OCI-LY3 (cell line): ENCODE measurements at regions not wholly inside any gene's neighbourhood (a gene's known extent, or its start where the extent isn't known, plus 50 kb on each side); places are given as distances from the start of the nearest gene placed in this dataset.
"Not testable (repeated sequence)": the region's sequence is repeated elsewhere in the genome, so short reads cannot be mapped to it uniquely, and the experiment has no call there.

Source experiments
- H2AFZ ChIP-seq: fragments of 200-600, 300-600 bp; shearing (Covaris generic); 2 replicates; pipeline ENCODE4 v1.6.0; 2014; ENCODE audit warnings: antibody characterized with exemption, low read depth, low read length
- H3K27ac ChIP-seq: fragments of 200-600, 300-600 bp; sonication (generic); 2 replicates; pipeline ENCODE4 v1.5.1; 2014; ENCODE audit warnings: mild to moderate bottlenecking, low read length, moderate library complexity, mixed read lengths
- H3K27me3 ChIP-seq: fragments of 200-600, 300-600 bp; sonication (generic); 2 replicates; pipeline ENCODE4 v1.6.1; 2014; ENCODE audit warnings: low read depth, low read length, mixed read lengths
- H3K36me3 ChIP-seq: fragments of 200-600, 300-600 bp; sonication (generic); replicated peaks from 2 replicates; pipeline ENCODE3; 2014; ENCODE audit warnings: low read depth, low read length, mixed read lengths
- H3K4me1 ChIP-seq: fragments of 300-600, 200-600 bp; sonication (generic); 2 replicates; pipeline ENCODE4 v1.6.1; 2014; ENCODE audit warnings: low read length, mixed read lengths
- H3K4me2 ChIP-seq: fragments of 200-600, 300-600 bp; sonication (generic); 2 replicates; pipeline ENCODE4 v1.6.1; 2014; ENCODE audit warnings: low read length, mixed read lengths
- H3K4me3 ChIP-seq: fragments of 300-600, 200-600 bp; sonication (generic); 2 replicates; pipeline ENCODE4 v1.5.1; 2014; ENCODE audit warnings: antibody characterized with exemption, mild to moderate bottlenecking, low read length, moderate library complexity
- H3K79me2 ChIP-seq: fragments of 300-600, 200-600 bp; shearing (Covaris generic); 2 replicates; pipeline ENCODE4 v1.6.1; 2014; ENCODE audit warnings: mild to moderate bottlenecking, low read length, mixed read lengths
- H3K9ac ChIP-seq: fragments of 300-600, 200-600 bp; shearing (Covaris generic); 2 replicates; pipeline ENCODE4 v1.6.0; 2014; ENCODE audit warnings: mild to moderate bottlenecking, low read length, moderate library complexity
- H3K9me3 ChIP-seq: fragments of 200-600, 300-600 bp; shearing (Covaris generic); 2 replicates; pipeline ENCODE4 v1.6.1; 2014; ENCODE audit warnings: low read length, mixed read lengths; ENCODE audit not compliant: insufficient read depth
- H4K20me1 ChIP-seq: fragments of 200-600, 300-600 bp; sonication (generic); 2 replicates; pipeline ENCODE4 v1.6.1; 2016; ENCODE audit warnings: low read length, mixed read lengths; ENCODE audit not compliant: insufficient read depth
- EZH2phosphoT487 ChIP-seq: fragments of 200-600 bp; shearing (Covaris generic); IDR thresholded peaks from 2 replicates; pipeline ENCODE4 v1.6.1; 2018; ENCODE audit warnings: antibody characterized with exemption, mixed run types, low read depth
- TF ChIP-seq, protein P1 (sequence below): fragments of 200-600, 300-600 bp; sonication (generic); IDR thresholded peaks from 2 replicates; pipeline ENCODE4 v1.5.1; 2014; ENCODE audit warnings: antibody characterized with exemption, low read length, low read depth

DNA sequence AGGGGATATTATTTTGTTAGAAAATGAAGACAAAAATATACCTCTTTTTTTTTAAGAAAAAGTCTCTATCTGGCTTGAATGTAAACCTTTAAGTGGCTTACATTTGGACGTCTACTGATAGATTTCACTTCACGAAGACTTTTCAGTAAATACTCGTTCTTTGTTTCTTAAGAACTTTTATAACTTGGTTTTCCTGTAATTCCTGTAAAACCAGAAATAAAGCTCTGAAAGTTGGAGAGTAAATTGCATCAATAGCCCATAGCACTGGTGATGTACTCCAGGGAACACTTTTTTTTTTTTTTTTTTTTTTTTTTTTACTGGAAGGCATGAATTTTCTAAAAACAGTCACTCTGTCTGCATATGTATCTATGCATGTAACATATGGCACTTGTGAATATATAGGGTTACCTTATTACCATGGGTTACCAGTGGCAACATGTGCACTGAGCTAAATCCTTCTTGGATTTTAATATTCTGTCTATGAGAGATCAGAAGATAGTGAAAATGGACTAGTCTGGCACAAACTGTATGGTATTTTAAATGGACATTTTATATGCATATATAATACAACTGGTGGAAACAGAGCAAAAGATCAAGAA, 309.2 kb upstream of the TCF4 start:
- Histone ChIP-seq H3K4me3 (no peak overlapping the region), H3K4me1 (peaks cover 7% of the 10 kb centered on the region), H3K27ac (no peak overlapping the region), H3K27me3 (no peaks in the 10 kb centered on the region), H3K79me2 (no peaks in the 10 kb centered on the region), H3K4me2 (no peak overlapping the region), H4K20me1 (no peaks in the 10 kb centered on the region), H3K9ac (no peak overlapping the region), H2AFZ (no peak overlapping the region), H3K36me3 (no peaks in the 10 kb centered on the region), H3K9me3 (no peaks in the 10 kb centered on the region)
- TF ChIP-seq, protein P1, sequence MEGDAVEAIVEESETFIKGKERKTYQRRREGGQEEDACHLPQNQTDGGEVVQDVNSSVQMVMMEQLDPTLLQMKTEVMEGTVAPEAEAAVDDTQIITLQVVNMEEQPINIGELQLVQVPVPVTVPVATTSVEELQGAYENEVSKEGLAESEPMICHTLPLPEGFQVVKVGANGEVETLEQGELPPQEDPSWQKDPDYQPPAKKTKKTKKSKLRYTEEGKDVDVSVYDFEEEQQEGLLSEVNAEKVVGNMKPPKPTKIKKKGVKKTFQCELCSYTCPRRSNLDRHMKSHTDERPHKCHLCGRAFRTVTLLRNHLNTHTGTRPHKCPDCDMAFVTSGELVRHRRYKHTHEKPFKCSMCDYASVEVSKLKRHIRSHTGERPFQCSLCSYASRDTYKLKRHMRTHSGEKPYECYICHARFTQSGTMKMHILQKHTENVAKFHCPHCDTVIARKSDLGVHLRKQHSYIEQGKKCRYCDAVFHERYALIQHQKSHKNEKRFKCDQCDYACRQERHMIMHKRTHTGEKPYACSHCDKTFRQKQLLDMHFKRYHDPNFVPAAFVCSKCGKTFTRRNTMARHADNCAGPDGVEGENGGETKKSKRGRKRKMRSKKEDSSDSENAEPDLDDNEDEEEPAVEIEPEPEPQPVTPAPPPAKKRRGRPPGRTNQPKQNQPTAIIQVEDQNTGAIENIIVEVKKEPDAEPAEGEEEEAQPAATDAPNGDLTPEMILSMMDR = no peak
- no peak for TF ChIP-seq EZH2phosphoT487

DNA sequence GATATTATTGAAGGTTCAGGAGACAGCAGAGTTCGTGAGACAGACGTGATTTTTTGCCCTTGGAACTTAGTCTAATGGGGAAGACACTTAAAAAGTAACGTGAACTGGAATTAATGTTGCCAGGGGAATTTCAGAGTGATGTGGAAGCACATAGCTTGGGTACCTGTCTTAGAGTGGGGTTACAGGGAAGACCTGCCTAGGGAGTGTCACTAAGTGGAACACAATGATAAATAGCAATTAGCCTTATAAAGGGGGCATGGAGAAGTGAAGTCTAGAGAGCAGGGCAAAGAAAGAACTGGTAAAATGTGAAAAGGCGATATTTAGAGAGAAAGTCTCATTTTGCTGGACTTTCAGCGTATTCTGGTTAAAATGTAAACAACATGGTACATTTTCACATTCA, 306.0 kb upstream of the TCF4 start:
- H3K79me2 ChIP-seq = no peaks in the 10 kb centered on the region
- no peaks in the 10 kb centered on the region for H3K9me3 ChIP-seq
- no peak overlapping the region for H3K4me2 ChIP-seq
- no peak overlapping the region for H3K9ac ChIP-seq
- no peaks in the 10 kb centered on the region for H4K20me1 ChIP-seq
- no peak overlapping the region for H3K27ac ChIP-seq
- H3K36me3 ChIP-seq = no peaks in the 10 kb centered on the region
- no peak overlapping the region for H2AFZ ChIP-seq
- H3K4me3 ChIP-seq = no peak overlapping the region
- H3K4me1 ChIP-seq = peaks cover 7% of the 10 kb centered on the region
- no peak for TF ChIP-seq EZH2phosphoT487
- TF ChIP-seq, protein P1 = no peak
- no peaks in the 10 kb centered on the region for H3K27me3 ChIP-seq

DNA sequence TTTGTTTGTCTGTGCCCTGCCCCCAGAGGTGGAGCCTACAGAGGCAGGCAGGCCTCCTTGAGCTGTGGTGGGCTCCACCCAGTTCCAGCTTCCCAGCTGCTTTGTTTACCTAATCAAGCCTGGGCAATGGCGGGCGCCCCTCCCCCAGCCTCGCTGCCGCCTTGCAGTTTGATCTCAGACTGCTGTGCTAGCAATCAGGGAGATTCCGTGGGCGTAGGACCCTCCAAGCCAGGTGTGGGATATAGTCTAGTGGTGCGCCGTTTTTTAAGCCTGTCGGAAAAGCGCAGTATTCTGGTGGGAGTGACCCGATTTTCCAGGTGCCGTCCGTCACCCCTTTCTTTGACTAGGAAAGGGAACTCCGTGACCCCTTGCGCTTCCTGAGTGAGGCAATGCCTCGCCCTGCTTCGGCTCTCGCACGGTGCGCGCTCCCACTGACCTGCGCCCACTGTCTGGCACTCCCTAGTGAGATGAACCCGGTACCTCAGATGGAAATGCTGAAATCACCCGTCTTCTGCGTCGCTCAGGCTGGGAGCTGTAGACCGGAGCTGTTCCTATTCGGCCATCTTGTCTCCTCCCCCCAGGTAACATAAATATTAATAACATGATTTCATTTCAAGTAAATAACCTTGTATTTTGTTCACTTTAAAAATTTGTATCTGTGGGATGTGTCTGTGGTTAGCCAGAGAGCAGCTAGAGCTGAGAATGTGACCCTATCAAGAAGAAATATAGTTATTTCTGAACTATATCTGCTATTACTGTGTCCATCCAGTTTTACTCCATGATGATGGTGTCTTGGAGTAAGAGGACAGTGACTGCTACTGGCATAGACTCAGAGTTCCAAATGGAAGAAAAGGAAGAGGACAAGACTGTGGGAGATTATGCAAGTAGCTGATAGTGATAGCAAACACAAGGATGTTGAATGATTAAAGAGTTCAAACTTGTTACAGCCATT, 305.1 kb upstream of the TCF4 start:
- not testable (repeated sequence) for H2AFZ ChIP-seq, H3K79me2 ChIP-seq, H3K27me3 ChIP-seq, H3K36me3 ChIP-seq, H3K9me3 ChIP-seq, H3K4me2 ChIP-seq, H3K27ac ChIP-seq, H3K4me3 ChIP-seq, H3K9ac ChIP-seq, H3K4me1 ChIP-seq, H4K20me1 ChIP-seq

DNA sequence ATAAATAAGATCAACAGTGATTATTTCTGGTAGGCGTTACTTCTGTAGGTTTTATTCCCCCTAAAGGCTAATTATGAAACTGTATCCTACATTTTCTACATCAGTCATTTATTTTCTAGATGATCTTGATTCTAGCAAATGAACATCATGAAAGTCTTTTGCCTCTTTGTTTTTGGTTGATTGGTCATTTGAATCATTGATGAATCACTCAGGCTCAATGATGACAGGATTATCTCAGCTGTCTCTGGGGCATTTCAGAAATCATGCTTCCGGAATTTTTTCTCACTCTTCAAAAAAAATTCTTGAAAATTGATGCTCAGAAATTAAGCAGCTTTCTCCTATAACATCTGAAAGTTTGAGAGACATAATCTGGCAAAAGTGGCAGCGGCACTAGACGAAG, 298.9 kb upstream of the TCF4 start:
- Histone ChIP-seq H3K27me3 (no peaks in the 10 kb centered on the region), H3K79me2 (no peaks in the 10 kb centered on the region), H4K20me1 (no peaks in the 10 kb centered on the region), H3K4me1 (no peaks in the 10 kb centered on the region), H3K9ac (no peak overlapping the region), H3K36me3 (no peaks in the 10 kb centered on the region), H3K27ac (no peak overlapping the region), H3K9me3 (peaks cover 9% of the 10 kb centered on the region; the same call in 1 of the 2 replicates), H3K4me3 (no peak overlapping the region), H2AFZ (no peak overlapping the region), H3K4me2 (no peak overlapping the region)
- TF ChIP-seq, protein P1 = no peak
- no peak for TF ChIP-seq EZH2phosphoT487
